ENCODE measurements at regions not wholly inside any gene's neighbourhood (a gene's known extent, or its start where the extent isn't known, plus 50 kb on each side); places are given as distances from the start of the nearest gene placed in this dataset.

GRCh38 chr5:18483451-18483850, 849.2 kb downstream of the TAF11L14 start:
- Mint-ChIP-seq H3K4me1 (ENCODE audit: low read depth) (peaks cover 13% of the 10 kb centered on the region), H3K9me3 (ENCODE audit: low read depth) (no peaks in the 10 kb centered on the region), H3K27me3 (peaks cover 18% of the 10 kb centered on the region), H3K27ac (no peak overlapping the region), H3K4me3 (ENCODE audit: low read depth) (no peak overlapping the region), H3K36me3 (ENCODE audit: insufficient read depth) (no peaks in the 10 kb centered on the region)
- no peak for DNase-seq (ENCODE audit: low spot score, unreplicated experiment)
- TF ChIP-seq, protein P1, sequence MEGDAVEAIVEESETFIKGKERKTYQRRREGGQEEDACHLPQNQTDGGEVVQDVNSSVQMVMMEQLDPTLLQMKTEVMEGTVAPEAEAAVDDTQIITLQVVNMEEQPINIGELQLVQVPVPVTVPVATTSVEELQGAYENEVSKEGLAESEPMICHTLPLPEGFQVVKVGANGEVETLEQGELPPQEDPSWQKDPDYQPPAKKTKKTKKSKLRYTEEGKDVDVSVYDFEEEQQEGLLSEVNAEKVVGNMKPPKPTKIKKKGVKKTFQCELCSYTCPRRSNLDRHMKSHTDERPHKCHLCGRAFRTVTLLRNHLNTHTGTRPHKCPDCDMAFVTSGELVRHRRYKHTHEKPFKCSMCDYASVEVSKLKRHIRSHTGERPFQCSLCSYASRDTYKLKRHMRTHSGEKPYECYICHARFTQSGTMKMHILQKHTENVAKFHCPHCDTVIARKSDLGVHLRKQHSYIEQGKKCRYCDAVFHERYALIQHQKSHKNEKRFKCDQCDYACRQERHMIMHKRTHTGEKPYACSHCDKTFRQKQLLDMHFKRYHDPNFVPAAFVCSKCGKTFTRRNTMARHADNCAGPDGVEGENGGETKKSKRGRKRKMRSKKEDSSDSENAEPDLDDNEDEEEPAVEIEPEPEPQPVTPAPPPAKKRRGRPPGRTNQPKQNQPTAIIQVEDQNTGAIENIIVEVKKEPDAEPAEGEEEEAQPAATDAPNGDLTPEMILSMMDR (IDR thresholded peaks at IDR 0.05; ENCODE audit: unreplicated experiment) = no peak

DNA sequence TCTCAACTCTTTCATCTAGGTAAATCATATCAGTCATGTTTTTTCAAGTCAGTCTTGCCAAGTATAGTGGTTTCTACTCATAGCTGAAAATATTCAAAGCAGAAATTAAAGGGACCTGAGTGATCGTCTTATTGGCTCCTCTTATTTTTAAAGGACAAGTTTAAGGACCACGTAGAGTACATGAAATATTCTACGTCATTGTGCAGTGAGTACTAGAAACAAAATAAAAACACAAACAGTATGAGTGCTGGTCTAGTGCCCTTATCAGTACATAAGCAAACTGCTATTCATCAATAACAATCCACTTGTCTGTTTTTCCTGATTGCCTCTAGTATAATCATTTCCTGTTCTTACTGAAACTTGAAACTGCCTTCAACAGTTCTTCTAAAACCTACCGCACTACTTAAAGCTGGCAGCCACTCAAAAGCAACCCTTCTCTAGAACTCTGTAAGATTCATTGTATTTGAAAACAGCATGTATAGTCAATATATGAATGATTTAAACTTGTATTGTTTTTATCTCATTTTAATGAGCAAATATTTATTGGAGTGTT, 853.7 kb downstream of the TAF11L14 start:
- Mint-ChIP-seq H3K27ac (no peak overlapping the region), H3K4me1 (ENCODE audit: low read depth) (peaks cover 12% of the 10 kb centered on the region), H3K36me3 (ENCODE audit: insufficient read depth) (no peaks in the 10 kb centered on the region), H3K4me3 (ENCODE audit: low read depth) (no peak overlapping the region), H3K9me3 (ENCODE audit: low read depth) (no peaks in the 10 kb centered on the region), H3K27me3 (peaks cover 15% of the 10 kb centered on the region)
- TF ChIP-seq, protein P1 (IDR thresholded peaks at IDR 0.05; ENCODE audit: unreplicated experiment) = no peak
- no peak for DNase-seq (ENCODE audit: low spot score, unreplicated experiment)

- TF ChIP-seq, protein P1 (IDR thresholded peaks at IDR 0.05; ENCODE audit: unreplicated experiment) = no peak
- Mint-ChIP-seq H3K9me3 (ENCODE audit: low read depth) (no peaks in the 10 kb centered on the region), H3K4me1 (ENCODE audit: low read depth) (peaks cover 12% of the 10 kb centered on the region), H3K36me3 (ENCODE audit: insufficient read depth) (no peaks in the 10 kb centered on the region), H3K4me3 (ENCODE audit: low read depth) (no peak overlapping the region), H3K27me3 (peaks cover 7% of the 10 kb centered on the region), H3K27ac (no peak overlapping the region)
- no peak for DNase-seq (ENCODE audit: low spot score, unreplicated experiment)
Measured at GRCh38 chr5:18489703-18490102, 855.4 kb downstream of the TAF11L14 start.

DNA sequence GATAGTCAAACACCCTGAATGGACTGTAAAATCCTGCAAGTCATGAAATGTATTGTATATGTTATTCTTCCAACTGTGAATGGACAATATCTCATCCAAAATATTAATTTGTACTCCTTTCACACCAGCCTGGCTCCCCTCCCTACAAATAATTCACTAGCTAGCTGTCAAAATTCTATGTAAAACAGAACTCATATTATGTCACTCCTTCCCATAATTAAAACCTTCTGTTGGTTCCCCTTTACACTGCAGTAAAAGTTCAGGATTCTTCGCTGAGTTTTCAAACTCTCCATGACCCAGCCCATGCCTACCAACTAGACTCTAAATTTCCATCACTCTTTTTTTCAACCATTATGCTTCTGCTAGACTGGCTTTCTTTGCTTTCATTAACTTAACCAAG, 857.1 kb downstream of the TAF11L14 start:
- Mint-ChIP-seq H3K4me3 (ENCODE audit: low read depth) (no peak overlapping the region), H3K27ac (no peak overlapping the region), H3K9me3 (ENCODE audit: low read depth) (peaks cover 4% of the 10 kb centered on the region), H3K36me3 (ENCODE audit: insufficient read depth) (no peaks in the 10 kb centered on the region), H3K4me1 (ENCODE audit: low read depth) (peaks cover 11% of the 10 kb centered on the region), H3K27me3 (peaks cover 7% of the 10 kb centered on the region)
- no peak for DNase-seq (ENCODE audit: low spot score, unreplicated experiment)
- TF ChIP-seq, protein P1 (IDR thresholded peaks at IDR 0.05; ENCODE audit: unreplicated experiment) = no peak

- H3K4me1 Mint-ChIP-seq (ENCODE audit: low read depth) = no peaks in the 10 kb centered on the region
- H3K36me3 Mint-ChIP-seq (ENCODE audit: insufficient read depth) = no peaks in the 10 kb centered on the region
- TF ChIP-seq, protein P1 (IDR thresholded peaks at IDR 0.05; ENCODE audit: unreplicated experiment) = no peak
- H3K27ac Mint-ChIP-seq = no peak overlapping the region
- no peak overlapping the region for H3K4me3 Mint-ChIP-seq (ENCODE audit: low read depth)
- peaks cover 13% of the 10 kb centered on the region for H3K9me3 Mint-ChIP-seq (ENCODE audit: low read depth)
- DNase-seq (ENCODE audit: low spot score, unreplicated experiment) = no peak
- peaks cover 5% of the 10 kb centered on the region for H3K27me3 Mint-ChIP-seq
Measured at GRCh38 chr5:18495157-18495556, 860.9 kb downstream of the TAF11L14 start.

All from progenitor cell of endocrine pancreas (in vitro differentiated cells).